ENCODE measurements at regions not wholly inside any gene's neighbourhood (a gene's known extent, or its start where the extent isn't known, plus 50 kb on each side); places are given as distances from the start of the nearest gene placed in this dataset.

DNA sequence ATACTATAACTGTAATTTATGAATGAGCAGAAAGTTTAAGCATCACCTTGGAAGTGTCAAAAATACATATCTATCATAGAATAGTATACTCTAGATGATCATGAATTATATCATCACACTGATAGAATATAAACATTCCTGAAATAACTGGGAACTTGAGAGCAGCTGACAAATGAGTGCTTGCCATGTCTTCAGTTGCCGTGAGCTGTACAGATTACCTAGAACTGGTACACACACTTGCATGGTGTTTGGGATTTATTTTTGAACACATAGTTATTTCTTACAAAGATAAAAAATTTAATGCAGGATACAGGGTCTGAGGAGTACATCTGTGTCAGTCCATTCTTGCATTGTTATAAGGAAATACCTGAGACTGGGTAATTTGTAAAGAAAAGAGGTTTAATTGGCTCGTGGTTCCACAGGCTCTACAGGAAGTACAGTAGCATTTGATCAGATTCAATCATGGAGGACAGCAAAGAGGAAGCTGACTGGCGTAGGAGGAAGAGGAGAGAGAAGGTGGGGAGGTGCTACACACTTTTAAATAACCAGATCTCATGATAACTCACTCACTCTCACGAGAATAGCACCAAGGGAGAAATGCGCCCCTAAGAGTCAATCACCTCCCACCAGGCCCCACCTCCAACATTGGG, 60.4 kb upstream of the MBNL2 start:
- TF ChIP-seq POLR2A (IDR thresholded peaks at IDR 0.05; ENCODE audit: low read depth), result no peak
- H3K36me3 ChIP-seq, result no peaks in the 10 kb centered on the region
- no peak overlapping the region for H3K4me3 ChIP-seq
- H3K27ac ChIP-seq (replicated peaks in 1 of 4), result no peak overlapping the region
- H3K27me3 ChIP-seq, result no peaks in the 10 kb centered on the region
- 80% methylated on average over 5 of the region's 5 CpGs for WGBS
- DNase-seq (ENCODE audit: extremely low spot score), result no peak
- no peaks in the 10 kb centered on the region for H3K4me1 ChIP-seq
- intact Hi-C loops (cut with DNase I), result no loop called here
- H3K9me3 ChIP-seq, result no peaks in the 10 kb centered on the region

DNA sequence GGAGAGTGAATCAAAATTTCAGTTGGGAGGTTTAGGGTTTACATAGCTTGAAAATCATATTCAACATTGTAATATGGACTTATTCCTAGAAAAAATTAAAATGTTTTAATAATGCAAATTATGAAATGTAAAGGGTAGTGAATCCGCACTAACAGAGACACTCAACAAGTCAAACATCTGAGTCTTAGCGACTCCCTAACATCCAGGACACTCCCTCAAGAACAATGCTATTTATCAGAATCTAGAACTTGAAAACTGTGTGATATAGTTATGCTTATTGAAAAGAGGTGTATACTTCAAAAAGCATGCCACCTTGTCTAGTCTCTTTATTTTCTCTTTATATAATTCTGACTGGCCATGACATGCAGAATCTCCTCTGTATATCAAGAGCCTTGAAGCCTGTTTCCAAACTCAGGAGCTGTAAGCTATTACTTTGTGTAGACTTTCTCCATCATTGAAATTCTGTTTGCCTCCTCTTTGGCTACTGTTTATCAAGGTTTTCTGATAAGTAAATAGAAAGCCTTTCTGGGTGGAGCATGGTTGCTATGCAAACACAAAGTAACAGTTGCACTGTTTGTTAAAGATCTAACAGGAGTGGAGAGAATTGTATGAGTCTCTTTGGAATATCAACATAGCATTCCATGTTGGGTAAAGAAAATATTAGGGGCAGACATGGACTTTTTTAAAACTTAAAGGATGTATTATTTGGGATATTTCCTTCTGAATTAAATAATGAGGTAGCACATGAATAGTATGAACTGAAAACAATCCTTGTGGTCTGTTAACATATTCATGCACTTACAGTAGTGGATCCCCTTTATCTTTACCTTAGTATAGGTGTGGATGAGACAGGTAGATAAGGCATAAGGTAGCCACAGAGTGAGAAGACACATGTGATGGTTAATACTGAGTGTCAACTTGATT, 56.4 kb upstream of the MBNL2 start:
- no peak for TF ChIP-seq POLR2A (IDR thresholded peaks at IDR 0.05; ENCODE audit: low read depth)
- Histone ChIP-seq H3K4me3 (no peak overlapping the region), H3K36me3 (no peaks in the 10 kb centered on the region), H3K9me3 (no peaks in the 10 kb centered on the region), H3K27me3 (no peaks in the 10 kb centered on the region), H3K4me1 (no peaks in the 10 kb centered on the region), H3K27ac (replicated peaks in 1 of 4) (no peak overlapping the region)
- WGBS, result 100% methylated on average over 2 of the region's 2 CpGs
- no peak for DNase-seq (ENCODE audit: extremely low spot score)
- intact Hi-C loops (cut with DNase I), result no loop called here

DNA sequence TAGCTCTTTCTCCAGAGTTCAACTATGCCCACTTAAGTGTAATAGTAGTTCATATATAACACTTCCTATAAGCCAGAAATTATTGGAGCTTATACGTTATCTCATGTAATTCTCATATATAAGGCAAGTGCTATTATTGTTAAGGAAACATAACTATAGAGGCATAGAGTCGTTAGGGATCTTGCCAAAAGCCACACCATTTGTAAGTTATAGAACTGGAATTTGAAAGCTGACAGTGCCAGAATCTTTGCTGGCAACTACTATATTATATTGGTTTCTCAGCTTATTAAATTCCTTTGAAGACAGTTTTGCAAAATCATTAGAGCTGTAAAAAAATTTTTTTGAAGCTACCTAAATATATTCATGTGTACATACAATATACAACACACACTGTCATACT, 51.0 kb upstream of the MBNL2 start:
- no peak for TF ChIP-seq POLR2A (IDR thresholded peaks at IDR 0.05; ENCODE audit: low read depth)
- TF ChIP-seq, protein P1, sequence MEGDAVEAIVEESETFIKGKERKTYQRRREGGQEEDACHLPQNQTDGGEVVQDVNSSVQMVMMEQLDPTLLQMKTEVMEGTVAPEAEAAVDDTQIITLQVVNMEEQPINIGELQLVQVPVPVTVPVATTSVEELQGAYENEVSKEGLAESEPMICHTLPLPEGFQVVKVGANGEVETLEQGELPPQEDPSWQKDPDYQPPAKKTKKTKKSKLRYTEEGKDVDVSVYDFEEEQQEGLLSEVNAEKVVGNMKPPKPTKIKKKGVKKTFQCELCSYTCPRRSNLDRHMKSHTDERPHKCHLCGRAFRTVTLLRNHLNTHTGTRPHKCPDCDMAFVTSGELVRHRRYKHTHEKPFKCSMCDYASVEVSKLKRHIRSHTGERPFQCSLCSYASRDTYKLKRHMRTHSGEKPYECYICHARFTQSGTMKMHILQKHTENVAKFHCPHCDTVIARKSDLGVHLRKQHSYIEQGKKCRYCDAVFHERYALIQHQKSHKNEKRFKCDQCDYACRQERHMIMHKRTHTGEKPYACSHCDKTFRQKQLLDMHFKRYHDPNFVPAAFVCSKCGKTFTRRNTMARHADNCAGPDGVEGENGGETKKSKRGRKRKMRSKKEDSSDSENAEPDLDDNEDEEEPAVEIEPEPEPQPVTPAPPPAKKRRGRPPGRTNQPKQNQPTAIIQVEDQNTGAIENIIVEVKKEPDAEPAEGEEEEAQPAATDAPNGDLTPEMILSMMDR (IDR thresholded peaks at IDR 0.05), result no peak
- TF ChIP-seq EP300 (IDR thresholded peaks at IDR 0.05), result no peak
- TF ChIP-seq POLR2AphosphoS5 (IDR thresholded peaks at IDR 0.05), result no peak
- intact Hi-C loops (cut with DNase I), result no loop called here
- 95% methylated on average over 2 of the region's 2 CpGs for WGBS

More for the DNA sequence above, 51.0 kb upstream of the MBNL2 start:
- Histone ChIP-seq H3K4me1 (no peaks in the 10 kb centered on the region), H3K4me3 (no peak overlapping the region), H3K27me3 (no peaks in the 10 kb centered on the region), H3K36me3 (no peaks in the 10 kb centered on the region), H3K27ac (replicated peaks in 1 of 4) (no peak overlapping the region), H3K9me3 (peaks cover 0 to 8% (median 0%) of the 10 kb centered on the region in 4 donors)
- DNase-seq (ENCODE audit: extremely low spot score), result no peak

Data from esophagus muscularis mucosa (tissue), 4 donors.